OCI-LY1 (cell line): ENCODE measurements at regions not wholly inside any gene's neighbourhood (a gene's known extent, or its start where the extent isn't known, plus 50 kb on each side); places are given as distances from the start of the nearest gene placed in this dataset.

Experiments used
- H2AFZ ChIP-seq: fragments of 200-600 bp; sonication (generic), shearing (Covaris generic); 2 replicates; pipeline ENCODE4 v1.6.0; 2014; ENCODE audit warnings: antibody characterized with exemption, mild to moderate bottlenecking, low read length
- H3F3A ChIP-seq: fragments of 200-600 bp; sonication (generic), shearing (Covaris generic); 2 replicates; pipeline ENCODE4 v1.6.0; 2014; ENCODE audit warnings: mild to moderate bottlenecking, antibody characterized with exemption, low read length, moderate library complexity; ENCODE audit not compliant: insufficient read depth
- H3K27ac ChIP-seq: fragments of 200-600 bp; sonication (generic); 2 replicates; pipeline ENCODE4 v1.5.1; 2014; ENCODE audit warnings: low read length, mixed run types, mild to moderate bottlenecking, low read depth; ENCODE audit not compliant: poor library complexity, severe bottlenecking
- H3K27me3 ChIP-seq: fragments of 200-600 bp; sonication (generic); 2 replicates; pipeline ENCODE4 v1.6.0; 2014; ENCODE audit warnings: antibody characterized with exemption, mild to moderate bottlenecking, low read length, moderate library complexity; ENCODE audit not compliant: insufficient read depth
- H3K36me3 ChIP-seq: fragments of 200-600 bp; sonication (generic); 2 replicates; pipeline ENCODE4 v1.6.1; 2014; ENCODE audit warnings: mild to moderate bottlenecking, antibody characterized with exemption, low read length, moderate library complexity, mixed read lengths; ENCODE audit not compliant: insufficient read depth
- H3K4me1 ChIP-seq: fragments of 200-600 bp; sonication (generic); 2 replicates; pipeline ENCODE4 v1.5.1; 2014; ENCODE audit warnings: mild to moderate bottlenecking, low read length, moderate library complexity; ENCODE audit not compliant: insufficient read depth, severe bottlenecking
- H3K4me2 ChIP-seq: fragments of 200-600 bp; sonication (generic), shearing (Covaris generic); 2 replicates; pipeline ENCODE4 v1.6.1; 2014; ENCODE audit warnings: low read length
- H3K4me3 ChIP-seq: fragments of 200-600 bp; sonication (generic); 2 replicates; pipeline ENCODE4 v1.5.1; 2014; ENCODE audit warnings: low read length, low read depth, mild to moderate bottlenecking, mixed read lengths; ENCODE audit not compliant: poor library complexity, severe bottlenecking
- H3K79me2 ChIP-seq: fragments of 200-600 bp; shearing (Covaris generic); 2 replicates; pipeline ENCODE4 v1.6.1; 2016; ENCODE audit warnings: mixed run types, low read length, mixed read lengths; ENCODE audit not compliant: insufficient read depth
- H3K9ac ChIP-seq: fragments of 200-600 bp; sonication (generic), shearing (Covaris generic); 2 replicates; pipeline ENCODE4 v1.6.1; 2014; ENCODE audit warnings: mild to moderate bottlenecking, low read length, mixed read lengths
- H3K9me2 ChIP-seq: fragments of 200-600 bp; sonication (generic), shearing (Covaris generic); 2 replicates; pipeline ENCODE4 v1.6.1; 2014; ENCODE audit warnings: low read depth, mild to moderate bottlenecking, low read length, mixed read lengths
- H3K9me3 ChIP-seq: fragments of 200-600 bp; shearing (Covaris generic); 2 replicates; pipeline ENCODE4 v1.6.1; 2014; ENCODE audit warnings: low read length, mixed read lengths
- H4K20me1 ChIP-seq: fragments of 200-600 bp; sonication (generic), shearing (Covaris generic); 2 replicates; pipeline ENCODE4 v1.6.0; 2016; ENCODE audit warnings: mild to moderate bottlenecking, low read length; ENCODE audit not compliant: insufficient read depth
- CTCF ChIP-seq: fragments of 200-600 bp; sonication (generic), shearing (Covaris generic); IDR thresholded peaks from 2 replicates; pipeline ENCODE4 v1.5.1; 2017; ENCODE audit warnings: mild to moderate bottlenecking, antibody characterized with exemption, low read length, moderate library complexity, mixed read lengths
- EZH2 ChIP-seq: fragments of 200-600 bp; sonication (generic), shearing (Covaris generic); IDR thresholded peaks from 2 replicates; pipeline ENCODE4 v1.8.0; 2017; ENCODE audit warnings: borderline replicate concordance, mixed run types, mild to moderate bottlenecking, antibody characterized with exemption, low read length, moderate library complexity, mixed read lengths

DNA sequence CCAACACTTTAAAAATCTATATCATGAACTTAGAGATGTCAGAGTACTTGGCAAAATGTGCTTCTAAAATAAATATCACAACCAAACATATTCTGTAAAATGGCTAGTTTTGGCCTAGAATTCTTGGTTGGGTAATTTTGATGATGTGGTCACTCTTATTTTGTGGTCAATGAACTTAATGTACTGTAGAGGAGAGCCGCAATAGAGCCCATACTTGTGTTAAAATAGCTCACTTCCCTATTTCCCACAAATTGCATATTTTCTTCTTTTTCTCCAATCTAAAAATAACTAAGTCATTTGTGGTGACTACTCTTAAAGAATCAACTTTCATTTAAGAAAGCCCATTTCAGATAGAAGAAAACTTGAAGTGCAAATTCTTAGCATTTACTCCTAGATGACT is 619.4 kb downstream of the CCER1 start:
- Histone ChIP-seq H2AFZ (no peak overlapping the region), H3K9ac (no peak overlapping the region), H3K4me2 (no peak overlapping the region), H3K79me2 (no peaks in the 10 kb centered on the region), H4K20me1 (no peaks in the 10 kb centered on the region), H3K4me1 (no peaks in the 10 kb centered on the region), H3K36me3 (no peaks in the 10 kb centered on the region), H3K27ac (no peak overlapping the region), H3K4me3 (no peak overlapping the region), H3F3A (no peaks in the 10 kb centered on the region), H3K27me3 (no peaks in the 10 kb centered on the region), H3K9me2 (no peaks in the 10 kb centered on the region), H3K9me3 (no peaks in the 10 kb centered on the region)
- no peak for TF ChIP-seq CTCF
- TF ChIP-seq EZH2, result no peak

- H3K4me3 ChIP-seq, result no peak overlapping the region
- TF ChIP-seq CTCF, result no peak
- no peak for TF ChIP-seq EZH2
- no peaks in the 10 kb centered on the region for H3F3A ChIP-seq
- no peak overlapping the region for H2AFZ ChIP-seq
- no peak overlapping the region for H3K4me2 ChIP-seq
- H3K36me3 ChIP-seq, result no peaks in the 10 kb centered on the region
- H3K27ac ChIP-seq, result no peak overlapping the region
- H3K79me2 ChIP-seq, result no peaks in the 10 kb centered on the region
- no peaks in the 10 kb centered on the region for H3K9me3 ChIP-seq
- H4K20me1 ChIP-seq, result no peaks in the 10 kb centered on the region
- no peaks in the 10 kb centered on the region for H3K27me3 ChIP-seq
- no peak overlapping the region for H3K9ac ChIP-seq
- H3K4me1 ChIP-seq, result no peaks in the 10 kb centered on the region
- no peaks in the 10 kb centered on the region for H3K9me2 ChIP-seq
These were observed 621.0 kb downstream of the CCER1 start for GRCh38 chr12:90333939-90334338.

DNA sequence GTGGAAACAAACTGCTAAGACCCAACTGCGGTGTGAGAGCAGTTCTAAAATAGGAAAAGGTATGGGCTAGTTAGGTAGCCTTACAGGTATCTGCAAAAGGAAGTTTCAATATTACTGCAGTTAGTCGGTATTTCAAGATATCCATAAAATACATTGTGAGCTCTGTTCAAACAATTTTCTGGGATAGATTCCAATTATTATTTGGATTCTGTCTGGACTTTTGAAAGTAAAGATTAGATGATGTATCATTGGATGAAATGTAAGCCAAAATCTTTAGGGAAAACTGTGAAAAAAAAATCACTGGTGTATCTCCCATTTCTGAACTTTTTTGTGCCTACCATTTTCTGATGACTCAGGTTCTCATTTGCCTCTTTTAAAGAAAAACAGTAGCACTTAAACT is 621.6 kb downstream of the CCER1 start:
- no peaks in the 10 kb centered on the region for H3F3A ChIP-seq
- no peaks in the 10 kb centered on the region for H3K4me1 ChIP-seq
- no peaks in the 10 kb centered on the region for H4K20me1 ChIP-seq
- no peaks in the 10 kb centered on the region for H3K36me3 ChIP-seq
- no peak overlapping the region for H3K9ac ChIP-seq
- H3K27me3 ChIP-seq, result no peaks in the 10 kb centered on the region
- no peak overlapping the region for H3K27ac ChIP-seq
- no peaks in the 10 kb centered on the region for H3K9me2 ChIP-seq
- no peak overlapping the region for H2AFZ ChIP-seq
- H3K4me3 ChIP-seq, result no peak overlapping the region
- H3K4me2 ChIP-seq, result no peak overlapping the region
- no peaks in the 10 kb centered on the region for H3K79me2 ChIP-seq
- TF ChIP-seq EZH2 (no peak), CTCF (no peak)
- no peaks in the 10 kb centered on the region for H3K9me3 ChIP-seq
